Neuronal stem cell (in vitro differentiated cells): ENCODE measurements at regions not wholly inside any gene's neighbourhood (a gene's known extent, or its start where the extent isn't known, plus 50 kb on each side); places are given as distances from the start of the nearest gene placed in this dataset.
"Not testable (repeated sequence)": the region's sequence is repeated elsewhere in the genome, so short reads cannot be mapped to it uniquely, and the experiment has no call there.

Source experiments
- DNase-seq: peaks from one replicate; pipeline ENCODE4 v3.0.0-alpha.2; 2013; ENCODE audit warnings: low spot score
- H2AFZ ChIP-seq: one replicate; pipeline ENCODE4 v1.6.1; 2013; ENCODE audit warnings: mild to moderate bottlenecking, low read length, inconsistent platforms
- H2AK5ac ChIP-seq: 2 replicates; pipeline ENCODE4 v1.6.1; 2013; ENCODE audit warnings: low read depth, mild to moderate bottlenecking, inconsistent platforms, low read length, moderate library complexity, mixed read lengths
- H2BK120ac ChIP-seq: 2 replicates; pipeline ENCODE4 v1.6.1; 2013; ENCODE audit warnings: low read depth, mild to moderate bottlenecking, inconsistent platforms, low read length, moderate library complexity, mixed read lengths
- H2BK12ac ChIP-seq: one replicate; pipeline ENCODE4 v1.6.1; 2013; ENCODE audit warnings: low read length, inconsistent platforms
- H2BK15ac ChIP-seq: 2 replicates; pipeline ENCODE4 v1.6.1; 2013; ENCODE audit warnings: mild to moderate bottlenecking, low read length, inconsistent platforms, mixed read lengths
- H2BK5ac ChIP-seq: one replicate; pipeline ENCODE4 v1.6.1; 2013; ENCODE audit warnings: inconsistent platforms, mild to moderate bottlenecking, low read length, moderate library complexity
- H3K14ac ChIP-seq: one replicate; pipeline ENCODE4 v1.6.1; 2013; ENCODE audit warnings: low read length, inconsistent platforms
- H3K18ac ChIP-seq: 2 replicates; pipeline ENCODE4 v1.6.1; 2013; ENCODE audit warnings: low read length, inconsistent platforms
- H3K23ac ChIP-seq: 2 replicates; pipeline ENCODE4 v1.6.1; 2013; ENCODE audit warnings: low read depth, mild to moderate bottlenecking, mixed read lengths, low read length, inconsistent platforms; ENCODE audit not compliant: poor library complexity
- H3K27ac ChIP-seq: replicated peaks from 3 replicates; pipeline ENCODE4 v1.5.1; 2013; ENCODE audit warnings: low read length, inconsistent platforms
- H3K27me3 ChIP-seq, 3 experiments: 2 replicates each; pipeline ENCODE4 v1.6.1; 2013; ENCODE audit warnings: low read length in 3 of 3, mild to moderate bottlenecking in 2 of 3, inconsistent platforms in 1 of 3, low read depth in 1 of 3, mixed read lengths in 1 of 3, moderate library complexity in 1 of 3; ENCODE audit not compliant: control insufficient read depth in 3 of 3, insufficient read depth in 3 of 3
- H3K36me3 ChIP-seq, 2 donors: replicated peaks in 1 of 2; 2 replicates each; pipeline ENCODE4 v1.6.1; 2013; ENCODE audit warnings: low read length in 2 of 2; ENCODE audit not compliant: control insufficient read depth in 2 of 2, insufficient read depth in 2 of 2
- H3K4ac ChIP-seq: 2 replicates; pipeline ENCODE4 v1.6.1; 2013; ENCODE audit warnings: inconsistent platforms, mild to moderate bottlenecking, low read length, moderate library complexity
- H3K4me1 ChIP-seq, 2 donors: 1 replicate in 1 of 2; 2 replicates in 1 of 2; pipeline ENCODE4 v1.6.1; 2013; ENCODE audit warnings: low read length in 2 of 2, low read depth in 1 of 2; ENCODE audit not compliant: control insufficient read depth in 2 of 2, insufficient read depth in 1 of 2
- H3K4me2 ChIP-seq: one replicate; pipeline ENCODE4 v1.6.1; 2013; ENCODE audit warnings: mild to moderate bottlenecking, low read length, inconsistent platforms; ENCODE audit not compliant: insufficient read depth, poor library complexity, severe bottlenecking
- H3K4me3 ChIP-seq, 2 donors: 2 replicates each; pipeline ENCODE4 v1.5.1; 2013; ENCODE audit warnings: low read length in 2 of 2, mild to moderate bottlenecking in 2 of 2, inconsistent platforms in 1 of 2, moderate library complexity in 1 of 2
- H3K79me1 ChIP-seq: one replicate; pipeline ENCODE4 v1.6.1; 2013; ENCODE audit warnings: low read depth, mild to moderate bottlenecking, inconsistent platforms, low read length, moderate library complexity
- H3K9ac ChIP-seq: one replicate; pipeline ENCODE4 v1.6.1; 2013; ENCODE audit warnings: mild to moderate bottlenecking, low read depth, low read length, inconsistent platforms; ENCODE audit not compliant: poor library complexity
- H3K9me3 ChIP-seq, 2 donors: replicated peaks in 1 of 2; 2 replicates each; pipeline versions ENCODE3 to v1.6.1; 2013; ENCODE audit warnings: low read length in 2 of 2, mild to moderate bottlenecking in 2 of 2, inconsistent platforms in 1 of 2, low read depth in 1 of 2, mixed read lengths in 1 of 2, moderate library complexity in 1 of 2; ENCODE audit not compliant: control insufficient read depth in 2 of 2, insufficient read depth in 1 of 2
- H4K8ac ChIP-seq: one replicate; pipeline ENCODE4 v1.6.1; 2013; ENCODE audit warnings: low read depth, mild to moderate bottlenecking, inconsistent platforms, low read length, moderate library complexity
- H4K91ac ChIP-seq: one replicate; pipeline ENCODE4 v1.6.1; 2013; ENCODE audit warnings: low read length, low read depth, mild to moderate bottlenecking, inconsistent platforms; ENCODE audit not compliant: poor library complexity
- WGBS, 2 donors: extraction: QIAGEN DNeasy Blood & Tissue Kit; methylation state at CpG; one replicate each; pipeline ENCODE4 v1.1.7; 2013; ENCODE audit warnings: missing lambda C conversion rate in 2 of 2, mixed read lengths in 1 of 2; ENCODE audit not compliant: insufficient read length in 2 of 2, insufficient replicate concordance in 1 of 2; ENCODE audit errors: extremely low coverage in 2 of 2; 5-methylcytosine and 5-hydroxymethylcytosine counted together

- Histone ChIP-seq H3K14ac (no peak overlapping the region), H3K4ac (no peak overlapping the region), H3K4me3 (peak overlapping the region in 1 of 2 donors; percentile 72), H3K27me3 (no peaks in the 10 kb centered on the region), H3K4me2 (no peak overlapping the region), H3K27ac (no peak overlapping the region), H3K23ac (no peak overlapping the region), H2BK5ac (no peak overlapping the region), H2AK5ac (no peak overlapping the region), H3K18ac (no peak overlapping the region), H3K9ac (no peak overlapping the region), H4K91ac (no peak overlapping the region), H3K9me3 (peaks cover 0 to 25% of the 10 kb centered on the region in 2 donors), H3K36me3 (no peaks in the 10 kb centered on the region), H2BK12ac (no peak overlapping the region), H3K79me1 (no peaks in the 10 kb centered on the region), H2BK120ac (no peak overlapping the region), H3K4me1 (no peaks in the 10 kb centered on the region), H4K8ac (no peak overlapping the region), H2BK15ac (no peak overlapping the region), H2AFZ (no peak overlapping the region)
- DNase-seq, result no peak
- WGBS, 2 donors, result 100% methylated on average over 2 to 3 of the region's 3 CpGs
Observed at GRCh38 chr14:105690671-105691070, 164.3 kb downstream of the TMEM121 start.

- H2AK5ac ChIP-seq, H3K27me3 ChIP-seq, H2BK5ac ChIP-seq, H3K18ac ChIP-seq, DNase-seq, H3K4me3 ChIP-seq, H3K36me3 ChIP-seq, H3K23ac ChIP-seq, H2BK120ac ChIP-seq, H2BK15ac ChIP-seq, H3K4me2 ChIP-seq, H2AFZ ChIP-seq, H3K14ac ChIP-seq, H4K8ac ChIP-seq, H3K79me1 ChIP-seq, H2BK12ac ChIP-seq, H3K4ac ChIP-seq, H4K91ac ChIP-seq, H3K27ac ChIP-seq, H3K4me1 ChIP-seq, H3K9ac ChIP-seq: not testable (repeated sequence)
- peaks cover 0 to 25% of the 10 kb centered on the region in 2 donors for H3K9me3 ChIP-seq
- no CpG with 5 or more reads among the region's 25 CpGs for WGBS, 2 donors
Observed at GRCh38 chr14:105691321-105692109, 165.1 kb downstream of the TMEM121 start.

DNA sequence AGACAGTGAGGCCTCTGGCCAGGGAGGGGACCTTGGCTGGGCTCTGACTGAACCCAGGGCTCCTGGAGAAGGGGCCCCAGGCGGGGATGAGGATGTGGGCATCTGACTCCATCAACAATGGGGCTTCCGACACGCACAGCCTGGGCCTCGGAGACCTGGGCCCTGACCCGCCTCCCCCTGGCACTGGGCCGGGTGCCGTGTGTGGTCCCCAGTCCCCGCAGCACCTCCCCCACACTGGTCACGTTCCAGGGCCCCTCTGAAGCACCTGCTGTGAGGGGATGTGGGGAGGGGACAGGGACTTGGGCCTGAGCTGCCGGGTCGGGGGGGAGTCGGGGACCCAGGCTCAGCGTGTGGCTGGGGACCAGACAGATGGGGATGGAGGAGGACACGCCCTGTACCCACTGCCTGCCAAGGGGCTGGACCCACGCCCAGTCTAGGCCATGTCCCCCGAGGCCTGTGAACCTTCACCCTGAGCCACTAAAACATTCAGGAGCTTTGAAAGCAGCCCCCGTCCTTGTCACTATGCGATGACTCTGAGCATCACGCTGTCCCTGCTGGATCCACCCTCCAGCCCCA lies 165.8 kb downstream of the TMEM121 start:
- not testable (repeated sequence) for H3K14ac ChIP-seq, H2BK15ac ChIP-seq, H3K79me1 ChIP-seq, H2BK5ac ChIP-seq, H2BK120ac ChIP-seq, H4K91ac ChIP-seq, H3K23ac ChIP-seq, H3K4ac ChIP-seq, H3K27me3 ChIP-seq, DNase-seq, H2AFZ ChIP-seq, H3K18ac ChIP-seq, H3K4me3 ChIP-seq, H2BK12ac ChIP-seq, H2AK5ac ChIP-seq, H3K9ac ChIP-seq, H3K4me1 ChIP-seq, H3K27ac ChIP-seq, H4K8ac ChIP-seq, H3K4me2 ChIP-seq, H3K36me3 ChIP-seq
- H3K9me3 ChIP-seq, result peaks cover 0 to 24% of the 10 kb centered on the region in 2 donors
- no CpG with 5 or more reads among the region's 19 CpGs for WGBS, 2 donors

DNA sequence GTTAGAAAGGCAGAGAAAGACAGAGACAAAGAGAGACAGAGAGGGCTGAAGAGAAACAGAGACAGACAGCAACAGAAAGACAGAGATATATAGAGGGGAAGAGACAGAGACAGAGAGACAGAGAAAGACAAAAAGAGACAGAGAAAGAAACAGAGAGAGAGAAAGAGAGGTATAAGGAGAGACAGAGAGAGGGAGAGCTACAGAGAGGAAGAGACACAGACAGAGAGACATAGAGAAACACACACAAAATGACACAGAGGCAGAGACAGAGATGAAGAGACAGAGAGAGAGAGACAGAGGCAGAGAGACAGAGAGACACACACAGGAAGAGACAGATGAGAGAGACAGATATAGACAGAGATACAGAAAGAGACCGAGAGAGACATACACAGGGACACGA lies 168.6 kb downstream of the TMEM121 start:
- Histone ChIP-seq H3K79me1 (no peaks in the 10 kb centered on the region), H2AFZ (no peak overlapping the region), H3K23ac (no peak overlapping the region), H3K36me3 (no peaks in the 10 kb centered on the region), H3K27ac (no peak overlapping the region), H3K4me2 (no peak overlapping the region), H2BK15ac (no peak overlapping the region), H2BK12ac (no peak overlapping the region), H2BK5ac (no peak overlapping the region), H2BK120ac (no peak overlapping the region), H4K91ac (no peak overlapping the region), H3K18ac (no peak overlapping the region), H3K27me3 (no peaks in the 10 kb centered on the region), H3K4me3 (no peak overlapping the region), H3K4ac (no peak overlapping the region), H3K9ac (no peak overlapping the region), H3K9me3 (peaks cover 0 to 15% of the 10 kb centered on the region in 2 donors), H4K8ac (no peak overlapping the region), H3K4me1 (no peaks in the 10 kb centered on the region), H2AK5ac (no peak overlapping the region), H3K14ac (no peak overlapping the region)
- DNase-seq, result no peak
- no CpG with 5 or more reads among the region's 2 CpGs for WGBS, 2 donors
